ENCODE measurements at regions not wholly inside any gene's neighbourhood (a gene's known extent, or its start where the extent isn't known, plus 50 kb on each side); places are given as distances from the start of the nearest gene placed in this dataset.

DNA sequence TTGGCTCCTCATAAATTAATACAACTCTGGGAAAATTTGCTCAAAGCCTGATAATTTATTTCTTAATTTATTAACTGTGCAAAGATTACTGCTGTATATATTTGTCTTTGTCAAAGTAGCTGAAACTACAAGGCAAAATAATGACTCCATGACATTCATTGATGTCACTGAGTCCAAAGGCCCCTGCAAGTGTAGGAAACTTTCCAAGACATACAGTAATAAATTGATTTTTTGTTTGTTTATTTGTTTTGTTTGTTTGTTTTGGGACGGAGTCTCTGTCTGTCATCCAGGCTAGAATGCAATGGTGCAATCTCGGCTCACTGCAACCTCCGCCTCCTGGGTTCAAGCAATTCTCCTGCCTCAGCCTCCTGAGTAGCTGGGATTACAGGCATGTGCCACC lies 96.8 kb upstream of the LPP start:
- Histone ChIP-seq H3K4me3 (no peak overlapping the region), H3K4me1 (peaks cover 25% of the 10 kb centered on the region), H3K27ac (no peak overlapping the region), H3K4me2 (no peak overlapping the region), H3K9me3 (no peaks in the 10 kb centered on the region)
- CTCF ChIA-PET = no interaction called here
- FAIRE-seq (no peak), ATAC-seq (no peak), DNase-seq (ENCODE audit: low read depth in 1 of 2, low spot score in 1 of 2) (no peak)
- TF ChIP-seq CBX2 (IDR thresholded peaks at IDR 0.05; ENCODE audit: borderline replicate concordance, low read depth) (no peak), FOSB (CRISPR knock-in tag; IDR thresholded peaks at IDR 0.05) (no peak), EHMT2 (IDR thresholded peaks at IDR 0.05; ENCODE audit: low read depth) (no peak), MAFK (IDR thresholded peaks at IDR 0.05; ENCODE audit: partially characterized antibody) (no peak), RAD21 (conservative IDR thresholded peaks at IDR 0.05 in 1 of 2, IDR thresholded peaks at IDR 0.05 in 1 of 2) (no peak), JUN (IDR thresholded peaks at IDR 0.05) (no peak), ESRRA (IDR thresholded peaks at IDR 0.05; ENCODE audit: borderline replicate concordance, low read length) (no peak), RCOR1 (IDR thresholded peaks at IDR 0.05; ENCODE audit: low read depth, low read length) (no peak), KDM5A (IDR thresholded peaks at IDR 0.05) (no peak), RARB (CRISPR knock-in tag; IDR thresholded peaks at IDR 0.05) (no peak), ZNF302 (CRISPR knock-in tag; IDR thresholded peaks at IDR 0.05) (no peak), POLR2AphosphoS2 (conservative IDR thresholded peaks at IDR 0.05; ENCODE audit: low read length) (no peak), FOXS1 (CRISPR knock-in tag; IDR thresholded peaks at IDR 0.05) (no peak), CBX8 (IDR thresholded peaks at IDR 0.05) (no peak), ELK1 (IDR thresholded peaks at IDR 0.05; ENCODE audit: low read depth, low read length) (no peak), HMGXB4 (CRISPR knock-in tag; IDR thresholded peaks at IDR 0.05; ENCODE audit: borderline replicate concordance) (no peak), HOXB5 (CRISPR knock-in tag; IDR thresholded peaks at IDR 0.05) (no peak), CHD2 (IDR thresholded peaks at IDR 0.05; ENCODE audit: low read length, partially characterized antibody) (no peak), CHD4 (IDR thresholded peaks at IDR 0.05; ENCODE audit: borderline replicate concordance) (no peak), CEBPB (IDR thresholded peaks at IDR 0.05) (no peak)
- POLR2A ChIA-PET = no interaction called here
- 39% methylated on average over 3 of the region's 3 CpGs for WGBS (ENCODE audit: missing lambda C conversion rate)

DNA sequence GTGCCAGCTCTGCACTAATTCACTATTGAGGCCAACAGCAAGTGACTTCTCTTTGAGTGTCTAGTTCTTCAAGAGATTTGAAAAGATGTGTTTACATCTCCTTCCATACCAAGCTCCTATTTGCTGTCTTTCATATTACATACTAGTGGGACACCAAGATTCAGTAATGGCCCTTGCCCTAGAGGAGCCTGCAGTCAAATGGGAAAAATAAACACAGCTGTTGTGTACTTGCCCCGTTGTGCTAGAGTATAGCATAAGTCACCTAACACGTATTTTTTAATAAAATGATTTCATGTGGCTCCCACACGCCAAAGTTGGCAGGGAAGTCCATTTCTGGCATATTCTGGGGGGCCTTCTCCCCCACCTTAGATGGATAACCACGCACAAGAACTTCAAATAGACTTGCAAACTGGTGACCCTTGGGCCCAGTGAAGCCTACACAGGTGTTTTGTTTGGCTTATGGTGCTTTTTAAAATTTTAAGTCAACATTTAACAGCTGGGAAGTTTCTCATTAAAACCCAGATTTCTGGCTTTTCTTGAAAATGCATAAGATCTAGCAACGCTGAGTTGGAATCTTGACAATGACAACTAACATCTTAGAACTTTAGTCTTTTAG lies 95.3 kb upstream of the LPP start:
- CTCF ChIA-PET = no interaction called here
- TF ChIP-seq CHD2 (IDR thresholded peaks at IDR 0.05; ENCODE audit: low read length, partially characterized antibody) = no peak
- TF ChIP-seq, protein P1, sequence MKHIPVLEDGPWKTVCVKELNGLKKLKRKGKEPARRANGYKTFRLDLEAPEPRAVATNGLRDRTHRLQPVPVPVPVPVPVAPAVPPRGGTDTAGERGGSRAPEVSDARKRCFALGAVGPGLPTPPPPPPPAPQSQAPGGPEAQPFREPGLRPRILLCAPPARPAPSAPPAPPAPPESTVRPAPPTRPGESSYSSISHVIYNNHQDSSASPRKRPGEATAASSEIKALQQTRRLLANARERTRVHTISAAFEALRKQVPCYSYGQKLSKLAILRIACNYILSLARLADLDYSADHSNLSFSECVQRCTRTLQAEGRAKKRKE (CRISPR knock-in tag; IDR thresholded peaks at IDR 0.05; ENCODE audit: low read depth) = no peak
- no peak for TF ChIP-seq FOXS1 (CRISPR knock-in tag; IDR thresholded peaks at IDR 0.05)
- no peak for TF ChIP-seq TP53 (CRISPR knock-in tag; IDR thresholded peaks at IDR 0.05)
- no peak for TF ChIP-seq NFE2L2 (conservative IDR thresholded peaks at IDR 0.05; ENCODE audit: low read length)
- ATAC-seq (no peak), FAIRE-seq (no peak), DNase-seq (ENCODE audit: low read depth in 1 of 2, low spot score in 1 of 2) (no peak)
- 73% methylated on average over 5 of the region's 5 CpGs for WGBS (ENCODE audit: missing lambda C conversion rate)
- no peak overlapping the region; a peak in 1 of 6 replicates for H3K27ac ChIP-seq
- no peak overlapping the region for H3K4me2 ChIP-seq
- no peaks in the 10 kb centered on the region for H3K9me3 ChIP-seq
- H3K4me1 ChIP-seq = peaks cover 15% of the 10 kb centered on the region
- no peak overlapping the region for H3K4me3 ChIP-seq
- POLR2A ChIA-PET = no interaction called here

All from A549 (cell line).